IMR-90 (cell line): ENCODE measurements at regions not wholly inside any gene's neighbourhood (a gene's known extent, or its start where the extent isn't known, plus 50 kb on each side); places are given as distances from the start of the nearest gene placed in this dataset.

Experiments
- ATAC-seq: fragments of 200-7000 bp; cut with Tn5 transposase; 2 replicates; pipeline ENCODE4 v1.9.1; 2020; ENCODE audit warnings: low read depth, mild to moderate bottlenecking, moderate library complexity
- BruUV-seq: library from RNA; stranded (reverse); fragments of 400-500 nt; replicated peaks from 2 replicates; lab custom pipeline; 2021; lab: Mats Ljungman, UMichigan
- CTCF ChIA-PET: fragments of 300-600 bp; formaldehyde crosslinking; extraction: SDS; loops from one replicate; lab custom pipeline; 2021; ENCODE audit warnings: antibody characterized with exemption; lab: Yijun Ruan, JAX
- POLR2A ChIA-PET: fragments of 300-600 bp; sonication (Branson Sonifier 250); formaldehyde crosslinking; loops from one replicate; lab custom pipeline; 2022; ENCODE audit warnings: antibody characterized with exemption; ENCODE audit not compliant: unreplicated experiment; lab: Charles Lee
- DNase-seq: peaks from one replicate; pipeline ENCODE4 v3.0.0; 2013
- H2AFZ ChIP-seq: replicated peaks from 2 replicates; pipeline ENCODE3; 2013; ENCODE audit warnings: low read length, mild to moderate bottlenecking; ENCODE audit not compliant: poor library complexity
- H2AK5ac ChIP-seq: 2 replicates; pipeline ENCODE4 v1.6.1; 2013; ENCODE audit warnings: low read depth, low read length, inconsistent platforms
- H2AK9ac ChIP-seq: replicated peaks from 2 replicates; pipeline ENCODE3; 2013; ENCODE audit warnings: mild to moderate bottlenecking, low read depth, low read length, moderate library complexity; ENCODE audit not compliant: poor library complexity
- H2BK120ac ChIP-seq: 2 replicates; pipeline ENCODE4 v1.6.1; 2013; ENCODE audit warnings: low read depth, low read length, inconsistent platforms
- H2BK15ac ChIP-seq: 3 replicates; pipeline ENCODE4 v1.6.1; 2013; ENCODE audit warnings: low read depth, low read length, inconsistent platforms
- H2BK20ac ChIP-seq: 2 replicates; pipeline ENCODE4 v1.6.1; 2013; ENCODE audit warnings: low read depth, mild to moderate bottlenecking, inconsistent platforms, low read length, moderate library complexity
- H2BK5ac ChIP-seq: 2 replicates; pipeline ENCODE4 v1.6.1; 2013; ENCODE audit warnings: mild to moderate bottlenecking, low read depth, low read length, inconsistent platforms; ENCODE audit not compliant: poor library complexity, severe bottlenecking
- H3K14ac ChIP-seq: replicated peaks from 2 replicates; pipeline ENCODE4 v1.6.1; 2013; ENCODE audit warnings: low read depth, low read length, inconsistent platforms
- H3K18ac ChIP-seq: 2 replicates; pipeline ENCODE4 v1.6.1; 2013; ENCODE audit warnings: low read depth, low read length, control low read depth
- H3K23ac ChIP-seq: 2 replicates; pipeline ENCODE4 v1.6.1; 2013; ENCODE audit warnings: low read depth, low read length, inconsistent platforms
- H3K27ac ChIP-seq: 2 replicates; pipeline ENCODE4 v1.5.1; 2013; ENCODE audit warnings: mild to moderate bottlenecking, control low read depth, low read length; ENCODE audit not compliant: insufficient read depth
- H3K27me3 ChIP-seq: 2 replicates; pipeline ENCODE4 v1.6.1; 2013; ENCODE audit warnings: low read length; ENCODE audit not compliant: control insufficient read depth, insufficient read depth
- H3K36me3 ChIP-seq: 2 replicates; pipeline ENCODE4 v1.6.1; 2013; ENCODE audit warnings: low read length, mixed read lengths; ENCODE audit not compliant: control insufficient read depth, insufficient read depth
- H3K4ac ChIP-seq: 2 replicates; pipeline ENCODE4 v1.6.1; 2013; ENCODE audit warnings: low read depth, low read length, inconsistent platforms
- H3K4me1 ChIP-seq: 2 replicates; pipeline ENCODE4 v1.6.1; 2013; ENCODE audit warnings: low read length, mixed read lengths; ENCODE audit not compliant: control insufficient read depth, insufficient read depth
- H3K4me2 ChIP-seq: 2 replicates; pipeline ENCODE4 v1.6.1; 2013; ENCODE audit warnings: low read depth, mild to moderate bottlenecking, control low read depth, low read length, moderate library complexity
- H3K4me3 ChIP-seq: 2 replicates; pipeline ENCODE4 v1.5.1; 2013; ENCODE audit warnings: low read depth, mild to moderate bottlenecking, control low read depth, low read length, moderate library complexity; ENCODE audit not compliant: insufficient read depth
- H3K56ac ChIP-seq: 2 replicates; pipeline ENCODE4 v1.6.1; 2013; ENCODE audit warnings: low read length, inconsistent platforms; ENCODE audit not compliant: insufficient read depth; ENCODE audit errors: extremely low read depth
- H3K79me1 ChIP-seq, 2 experiments: 2 replicates each; pipeline ENCODE4 v1.6.1; 2013; ENCODE audit warnings: low read length in 2 of 2, inconsistent platforms in 1 of 2, low read depth in 1 of 2
- H3K9ac ChIP-seq: 2 replicates; pipeline ENCODE4 v1.6.1; 2013; ENCODE audit warnings: low read depth, low read length, control low read depth
- H3K9me1 ChIP-seq: 2 replicates; pipeline ENCODE4 v1.6.1; 2013; ENCODE audit warnings: low read length, inconsistent platforms; ENCODE audit not compliant: insufficient read depth
- H3K9me3 ChIP-seq: 2 replicates; pipeline ENCODE4 v1.6.1; 2013; ENCODE audit warnings: low read length; ENCODE audit not compliant: control insufficient read depth, insufficient read depth
- H4K20me1 ChIP-seq: 2 replicates; pipeline ENCODE4 v1.6.1; 2013; ENCODE audit warnings: low read length, inconsistent platforms; ENCODE audit not compliant: insufficient read depth
- H4K5ac ChIP-seq: 2 replicates; pipeline ENCODE4 v1.6.1; 2013; ENCODE audit warnings: mild to moderate bottlenecking, low read depth, low read length, control low read depth
- H4K8ac ChIP-seq, 2 experiments: 2 replicates each; pipeline ENCODE4 v1.6.1; 2013; ENCODE audit warnings: low read depth in 2 of 2, low read length in 2 of 2, control low read depth in 1 of 2, inconsistent platforms in 1 of 2
- H4K91ac ChIP-seq: 2 replicates; pipeline ENCODE4 v1.6.1; 2013; ENCODE audit warnings: low read depth, low read length, inconsistent platforms; ENCODE audit not compliant: insufficient read depth
- CTCF ChIP-seq: conservative IDR thresholded peaks from 2 replicates; pipeline ENCODE4 v1.5.1; 2012; ENCODE audit warnings: mild to moderate bottlenecking, low read depth, low read length, improper control_type of control experiment
- MAZ ChIP-seq: IDR thresholded peaks from 2 replicates; pipeline ENCODE4 v1.6.1; 2012; ENCODE audit warnings: low read depth, mild to moderate bottlenecking, low read length, improper control_type of control experiment, moderate library complexity, borderline replicate concordance
- MXI1 ChIP-seq: IDR thresholded peaks from 2 replicates; pipeline ENCODE4 v1.6.1; 2012; ENCODE audit warnings: low read depth, mild to moderate bottlenecking, low read length, moderate library complexity, borderline replicate concordance
- POLR2A ChIP-seq: IDR thresholded peaks from 2 replicates; pipeline ENCODE4 v1.6.1; 2012; ENCODE audit warnings: mild to moderate bottlenecking, low read depth, low read length
- WGBS, 2 experiments: methylation state at CpG; one replicate each; pipeline versions ENCODE4 v1.1.5 to v1.1.7; 2013; ENCODE audit warnings: missing lambda C conversion rate in 2 of 2; ENCODE audit not compliant: insufficient read length in 1 of 2; ENCODE audit errors: extremely low coverage in 2 of 2; 5-methylcytosine and 5-hydroxymethylcytosine counted together
- dilution Hi-C: fragments of 300-500 bp; cut with HindIII; formaldehyde crosslinking; loops from one replicate; pipeline ENCODE4 v1.14.3; 2018; ENCODE audit warnings: low sequenced_read_pairs; ENCODE audit not compliant: unreplicated experiment
- in situ Hi-C: fragments of 300-500 bp; cut with MboI; formaldehyde crosslinking; loops from 3 replicates; pipeline ENCODE4 v1.14.3; 2019; ENCODE audit warnings: low sequenced_read_pairs, inconsistent platforms, mixed read lengths
- intact Hi-C: fragments of 100-400 bp; cut with micrococcal nuclease; formaldehyde crosslinking; loops from 2 replicates; pipeline ENCODE4 v1.10.0; 2022
- TF ChIP-seq, protein P1 (sequence below): fragments of 150-350 bp; IDR thresholded peaks from 2 replicates; pipeline ENCODE4 v1.6.1; 2016; ENCODE audit warnings: low read depth, mild to moderate bottlenecking, low read length, moderate library complexity, borderline replicate concordance

DNA sequence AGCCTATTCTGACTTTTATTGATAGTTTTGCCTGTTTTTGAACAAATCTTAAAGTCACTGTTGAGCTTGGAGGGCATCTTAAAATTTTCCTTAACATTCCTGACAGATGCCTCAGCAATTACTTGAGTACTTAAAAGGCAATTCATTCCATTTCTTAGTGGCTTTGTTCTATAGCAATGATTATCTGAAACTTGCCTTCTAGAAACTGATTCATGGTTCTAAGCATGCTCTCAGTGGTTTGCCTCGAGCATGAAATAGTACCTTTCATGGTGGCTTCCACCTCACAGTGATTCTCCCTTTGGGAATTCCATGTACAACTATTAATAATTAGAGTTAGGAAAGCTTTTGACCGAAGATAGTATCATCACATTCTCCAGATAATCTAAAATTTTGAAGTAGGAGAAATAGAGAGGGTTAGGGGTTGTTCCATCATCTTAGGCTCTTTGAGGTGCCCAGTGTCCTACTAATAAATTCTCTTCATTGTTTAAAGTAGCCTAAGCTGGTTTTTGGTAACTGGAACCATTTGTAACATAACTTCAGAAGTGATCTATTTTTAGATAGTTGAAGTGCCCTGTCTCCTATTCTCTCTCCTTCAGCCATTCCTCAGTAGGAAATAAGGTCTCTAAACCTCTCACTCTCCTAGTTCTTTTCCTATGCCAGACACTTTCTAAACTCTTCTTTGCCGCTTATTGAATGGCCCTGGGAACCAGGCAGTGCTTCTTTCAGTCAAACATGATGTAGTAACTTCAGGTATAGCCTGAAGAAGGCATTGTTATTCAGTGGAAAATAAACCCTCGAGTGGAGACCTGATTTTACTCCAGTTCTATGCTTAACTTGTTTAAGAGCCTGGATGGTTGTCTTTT lies 156.1 kb downstream of the HAUS1 start:
- no peak overlapping the region; the same call in 1 of the 2 replicates for H3K4me3 ChIP-seq
- WGBS, 2 experiments = no CpG with 5 or more reads among the region's 4 CpGs

More for the DNA sequence above, 156.1 kb downstream of the HAUS1 start:
- peak overlapping the region; percentile 83 for H3K4me2 ChIP-seq
- H2BK20ac ChIP-seq = peak overlapping the region; percentile 92
- intact Hi-C loops = loop anchor here (2.0 kb wide), 1 partner anchor 85 kb away; a partner anchor contains a TSS
- no peaks in the 10 kb centered on the region for H4K20me1 ChIP-seq
- peak overlapping the region; percentile 92 for H4K91ac ChIP-seq
- in situ Hi-C loops = no loop called here
- H4K8ac ChIP-seq = peak overlapping the region; percentile 89 to 98
- H3K79me1 ChIP-seq = peaks cover 24 to 44% of the 10 kb centered on the region in 2 experiments
- peak overlapping the region; percentile 64 for H3K56ac ChIP-seq
- peak overlapping the region; percentile 90 for H3K27ac ChIP-seq
- peaks cover 10% of the 10 kb centered on the region for H3K9me1 ChIP-seq
- ATAC-seq (peak; percentile 72), DNase-seq (peak; percentile 85)
- peak overlapping the region; percentile 60 for H2AK9ac ChIP-seq
- H3K4ac ChIP-seq = peak overlapping the region; percentile 95
- dilution Hi-C loops = no loop called here
- peak overlapping the region; percentile 99; the same call in 1 of the 2 replicates for H2AK5ac ChIP-seq
- H3K14ac ChIP-seq = peak overlapping the region; percentile 90
- peak overlapping the region; percentile 86 for H3K18ac ChIP-seq
- no peaks in the 10 kb centered on the region for H3K9me3 ChIP-seq
- peak overlapping the region; percentile 95 for H2BK120ac ChIP-seq
- H2BK5ac ChIP-seq = peak overlapping the region; percentile 90
- CTCF ChIA-PET = interaction anchor here (0.7 to 2.1 kb wide), 2 partner anchors 21 to 93 kb away, joined by 3 to 6 read pairs; no protein-coding TSS in a partner anchor
- peaks cover 17% of the 10 kb centered on the region for H3K4me1 ChIP-seq
- H3K23ac ChIP-seq = peak overlapping the region; percentile 91; the same call in 1 of the 2 replicates
- peak overlapping the region; percentile 83 for H4K5ac ChIP-seq
- no TSS peak for BruUV-seq
- H3K36me3 ChIP-seq = peaks cover 5% of the 10 kb centered on the region
- H3K9ac ChIP-seq = no peak overlapping the region
- no peak for TF ChIP-seq MXI1
- TF ChIP-seq, protein P1, sequence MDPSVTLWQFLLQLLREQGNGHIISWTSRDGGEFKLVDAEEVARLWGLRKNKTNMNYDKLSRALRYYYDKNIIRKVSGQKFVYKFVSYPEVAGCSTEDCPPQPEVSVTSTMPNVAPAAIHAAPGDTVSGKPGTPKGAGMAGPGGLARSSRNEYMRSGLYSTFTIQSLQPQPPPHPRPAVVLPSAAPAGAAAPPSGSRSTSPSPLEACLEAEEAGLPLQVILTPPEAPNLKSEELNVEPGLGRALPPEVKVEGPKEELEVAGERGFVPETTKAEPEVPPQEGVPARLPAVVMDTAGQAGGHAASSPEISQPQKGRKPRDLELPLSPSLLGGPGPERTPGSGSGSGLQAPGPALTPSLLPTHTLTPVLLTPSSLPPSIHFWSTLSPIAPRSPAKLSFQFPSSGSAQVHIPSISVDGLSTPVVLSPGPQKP = no peak
- TF ChIP-seq MAZ = no peak
- TF ChIP-seq POLR2A = no peak
- no peak for TF ChIP-seq CTCF
- peak overlapping the region; percentile 96; the same call in 2 of the 3 replicates for H2BK15ac ChIP-seq
- POLR2A ChIA-PET = no interaction called here
- no peaks in the 10 kb centered on the region for H3K27me3 ChIP-seq
- H2AFZ ChIP-seq = peak overlapping the region; percentile 29
